ENCODE measurements at regions not wholly inside any gene's neighbourhood (a gene's known extent, or its start where the extent isn't known, plus 50 kb on each side); places are given as distances from the start of the nearest gene placed in this dataset.
"Not testable (repeated sequence)": the region's sequence is repeated elsewhere in the genome, so short reads cannot be mapped to it uniquely, and the experiment has no call there.

- Mint-ChIP-seq H3K4me1 (no peaks in the 10 kb centered on the region), H3K27ac (no peak overlapping the region), H3K9me3 (no peaks in the 10 kb centered on the region), H3K36me3 (no peaks in the 10 kb centered on the region), H3K4me3 (no peak overlapping the region), H3K27me3 (peaks cover 0 to 1% (median 0%) of the 10 kb centered on the region in 5 donors)
- POLR2A ChIA-PET: no interaction called here
- no peak for ATAC-seq
- no peak for DNase-seq
Observed at GRCh38 chr9:82052081-82052480, 63.5 kb downstream of the SPATA31D1 start.

- POLR2A ChIA-PET: no interaction called here
- no peak for ATAC-seq
- no peak for DNase-seq
- Mint-ChIP-seq H3K4me3 (no peak overlapping the region), H3K36me3 (no peaks in the 10 kb centered on the region), H3K27ac (no peak overlapping the region), H3K27me3 (peaks cover 0 to 1% (median 0%) of the 10 kb centered on the region in 5 donors), H3K4me1 (peaks cover 0 to 8% (median 1%) of the 10 kb centered on the region in 4 donors), H3K9me3 (no peaks in the 10 kb centered on the region)
Observed at GRCh38 chr9:82054264-82055015, 65.9 kb downstream of the SPATA31D1 start.

- no peaks in the 10 kb centered on the region for H3K36me3 Mint-ChIP-seq
- H3K4me1 Mint-ChIP-seq: peaks cover 0 to 8% (median 2%) of the 10 kb centered on the region in 4 donors
- peaks cover 0 to 4% (median 2%) of the 10 kb centered on the region in 5 donors for H3K27me3 Mint-ChIP-seq
- no peak for ATAC-seq
- no peak overlapping the region for H3K4me3 Mint-ChIP-seq
- H3K27ac Mint-ChIP-seq: no peak overlapping the region
- no peak for DNase-seq
- H3K9me3 Mint-ChIP-seq: peaks cover 0 to 3% (median 0%) of the 10 kb centered on the region in 9 donors
- POLR2A ChIA-PET: no interaction called here
Observed at GRCh38 chr9:82057805-82058204, 69.2 kb downstream of the SPATA31D1 start.

- H3K27me3 Mint-ChIP-seq, H3K27ac Mint-ChIP-seq, H3K4me3 Mint-ChIP-seq, H3K9me3 Mint-ChIP-seq, POLR2A ChIA-PET, H3K4me1 Mint-ChIP-seq, DNase-seq, H3K36me3 Mint-ChIP-seq, ATAC-seq: not testable (repeated sequence)
Observed at GRCh38 chr9:82061801-82062200, 73.2 kb downstream of the SPATA31D1 start.

- no peak for DNase-seq
- no peak overlapping the region for H3K27ac Mint-ChIP-seq
- ATAC-seq: no peak
- POLR2A ChIA-PET: no interaction called here
- no peaks in the 10 kb centered on the region for H3K36me3 Mint-ChIP-seq
- H3K4me3 Mint-ChIP-seq: no peak overlapping the region
- H3K27me3 Mint-ChIP-seq: peaks cover 0 to 5% (median 2%) of the 10 kb centered on the region in 5 donors
- peaks cover 0 to 3% (median 0%) of the 10 kb centered on the region in 9 donors for H3K9me3 Mint-ChIP-seq
- peaks cover 0 to 8% (median 2%) of the 10 kb centered on the region in 4 donors for H3K4me1 Mint-ChIP-seq
Observed at GRCh38 chr9:82062245-82062644, 73.7 kb downstream of the SPATA31D1 start.

GRCh38 chr9:82073551-82074543 is 85.3 kb downstream of the SPATA31D1 start:
- peaks cover 0 to 4% (median 0%) of the 10 kb centered on the region in 9 donors for H3K9me3 Mint-ChIP-seq
- H3K36me3 Mint-ChIP-seq: no peaks in the 10 kb centered on the region
- H3K27ac Mint-ChIP-seq: no peak overlapping the region
- ATAC-seq (no peak), DNase-seq (no peak)
- no peak overlapping the region for H3K4me3 Mint-ChIP-seq
- POLR2A ChIA-PET: no interaction called here
- H3K27me3 Mint-ChIP-seq: peaks cover 0 to 4% (median 0%) of the 10 kb centered on the region in 5 donors
- H3K4me1 Mint-ChIP-seq: no peaks in the 10 kb centered on the region

- ATAC-seq (no peak), DNase-seq (no peak)
- POLR2A ChIA-PET: no interaction called here
- H3K36me3 Mint-ChIP-seq: no peaks in the 10 kb centered on the region
- no peak overlapping the region for H3K27ac Mint-ChIP-seq
- H3K4me3 Mint-ChIP-seq: no peak overlapping the region
- H3K27me3 Mint-ChIP-seq: peaks cover 0 to 4% (median 0%) of the 10 kb centered on the region in 5 donors
- peaks cover 0 to 8% (median 0%) of the 10 kb centered on the region in 4 donors for H3K4me1 Mint-ChIP-seq
- peaks cover 0 to 3% (median 0%) of the 10 kb centered on the region in 9 donors for H3K9me3 Mint-ChIP-seq
Observed at GRCh38 chr9:82080265-82080664, 91.7 kb downstream of the SPATA31D1 start.

- Mint-ChIP-seq H3K27ac (no peak overlapping the region), H3K4me1 (peaks cover 0 to 8% (median 0%) of the 10 kb centered on the region in 4 donors), H3K4me3 (no peak overlapping the region), H3K9me3 (peaks cover 0 to 7% (median 0%) of the 10 kb centered on the region in 9 donors), H3K27me3 (peaks cover 0 to 4% (median 0%) of the 10 kb centered on the region in 5 donors), H3K36me3 (no peaks in the 10 kb centered on the region)
- POLR2A ChIA-PET: no interaction called here
- ATAC-seq: no peak
- no peak for DNase-seq
Observed at GRCh38 chr9:82081496-82081895, 92.9 kb downstream of the SPATA31D1 start.

GRCh38 chr9:82082563-82082962 is 94.0 kb downstream of the SPATA31D1 start:
- POLR2A ChIA-PET: no interaction called here
- Mint-ChIP-seq H3K27me3 (peaks cover 0 to 4% (median 0%) of the 10 kb centered on the region in 5 donors), H3K4me1 (peaks cover 0 to 8% (median 0%) of the 10 kb centered on the region in 4 donors), H3K4me3 (no peak overlapping the region), H3K27ac (no peak overlapping the region), H3K9me3 (peaks cover 0 to 16% (median 0%) of the 10 kb centered on the region in 9 donors), H3K36me3 (no peaks in the 10 kb centered on the region)
- DNase-seq: no peak
- ATAC-seq: no peak

GRCh38 chr9:82088591-82088990 is 100.0 kb downstream of the SPATA31D1 start:
- H3K36me3 Mint-ChIP-seq: no peaks in the 10 kb centered on the region
- POLR2A ChIA-PET: no interaction called here
- peaks cover 0 to 16% (median 2%) of the 10 kb centered on the region in 9 donors for H3K9me3 Mint-ChIP-seq
- H3K27ac Mint-ChIP-seq: no peak overlapping the region
- no peak for ATAC-seq
- no peak overlapping the region for H3K4me3 Mint-ChIP-seq
- H3K4me1 Mint-ChIP-seq: peaks cover 0 to 19% (median 0%) of the 10 kb centered on the region in 4 donors
- no peak for DNase-seq
- peaks cover 0 to 7% (median 0%) of the 10 kb centered on the region in 5 donors for H3K27me3 Mint-ChIP-seq

GRCh38 chr9:82090046-82090445 is 101.5 kb downstream of the SPATA31D1 start:
- Mint-ChIP-seq H3K4me3 (no peak overlapping the region), H3K27ac (no peak overlapping the region), H3K36me3 (no peaks in the 10 kb centered on the region), H3K9me3 (peaks cover 0 to 16% (median 2%) of the 10 kb centered on the region in 9 donors), H3K4me1 (peaks cover 0 to 25% (median 0%) of the 10 kb centered on the region in 4 donors), H3K27me3 (peaks cover 0 to 7% (median 0%) of the 10 kb centered on the region in 5 donors)
- DNase-seq (no peak), ATAC-seq (no peak)
- POLR2A ChIA-PET: no interaction called here

- POLR2A ChIA-PET: no interaction called here
- Mint-ChIP-seq H3K36me3 (no peaks in the 10 kb centered on the region), H3K27ac (no peak overlapping the region), H3K27me3 (peaks cover 0 to 7% (median 0%) of the 10 kb centered on the region in 5 donors), H3K4me1 (peaks cover 0 to 25% (median 0%) of the 10 kb centered on the region in 4 donors), H3K4me3 (no peak overlapping the region), H3K9me3 (peaks cover 0 to 13% (median 2%) of the 10 kb centered on the region in 9 donors)
- no peak for ATAC-seq
- no peak for DNase-seq
Observed at GRCh38 chr9:82091100-82091499, 102.5 kb downstream of the SPATA31D1 start.

GRCh38 chr9:82091610-82092009 is 103.0 kb downstream of the SPATA31D1 start:
- Mint-ChIP-seq H3K27ac (peak overlapping the region in 2 of 10 donors; percentile 40 to 54), H3K27me3 (peaks cover 0 to 7% (median 0%) of the 10 kb centered on the region in 5 donors), H3K36me3 (no peaks in the 10 kb centered on the region), H3K4me3 (peak overlapping the region in 1 of 10 donors; percentile 46), H3K9me3 (peaks cover 0 to 7% (median 2%) of the 10 kb centered on the region in 9 donors), H3K4me1 (peaks cover 0 to 25% (median 0%) of the 10 kb centered on the region in 4 donors)
- DNase-seq (no peak), ATAC-seq (no peak)
- POLR2A ChIA-PET: no interaction called here
